CD1c-positive myeloid dendritic cell (primary cell): ENCODE measurements at regions not wholly inside any gene's neighbourhood (a gene's known extent, or its start where the extent isn't known, plus 50 kb on each side); places are given as distances from the start of the nearest gene placed in this dataset.
"Not testable (repeated sequence)": the region's sequence is repeated elsewhere in the genome, so short reads cannot be mapped to it uniquely, and the experiment has no call there.

Experiments used
- DNase-seq: peaks from one replicate; pipeline ENCODE4 v3.0.0-alpha.2; 2016; ENCODE audit errors: extremely low spot score

GRCh38 chr17:63293323-63294075 lies 152.6 kb downstream of the CYB561 start:
- DNase-seq: peak; percentile 61

GRCh38 chr17:63294776-63295175 lies 151.3 kb downstream of the CYB561 start:
- no peak for DNase-seq

GRCh38 chr17:63295288-63295687 lies 150.8 kb downstream of the CYB561 start:
- DNase-seq: no peak

GRCh38 chr17:63295839-63296590 lies 150.1 kb downstream of the CYB561 start:
- DNase-seq: no peak

GRCh38 chr17:63298916-63299315 lies 147.2 kb downstream of the CYB561 start:
- DNase-seq: not testable (repeated sequence)

GRCh38 chr17:63304704-63305261 lies 141.3 kb downstream of the CYB561 start:
- DNase-seq: no peak

GRCh38 chr17:63305857-63306256 lies 140.2 kb downstream of the CYB561 start:
- DNase-seq: no peak

- DNase-seq: no peak
Observed at GRCh38 chr17:63306855-63307254, 139.3 kb downstream of the CYB561 start.

GRCh38 chr17:63308272-63308671 lies 137.8 kb downstream of the CYB561 start:
- no peak for DNase-seq

- peak; percentile 51 for DNase-seq
Observed at GRCh38 chr17:63309021-63309420, 137.1 kb downstream of the CYB561 start.

GRCh38 chr17:63311416-63311937 lies 134.6 kb downstream of the CYB561 start:
- peak; percentile 66 for DNase-seq

GRCh38 chr17:63314761-63315160 lies 131.3 kb downstream of the CYB561 start:
- DNase-seq: no peak

- DNase-seq: no peak
Observed at GRCh38 chr17:63316100-63316499, 130.0 kb downstream of the CYB561 start.

- DNase-seq: no peak
Observed at GRCh38 chr17:63317166-63317840, 128.8 kb downstream of the CYB561 start.

GRCh38 chr17:63325808-63326207 lies 120.3 kb downstream of the CYB561 start:
- no peak for DNase-seq

GRCh38 chr17:63329876-63330275 lies 116.2 kb downstream of the CYB561 start:
- no peak for DNase-seq

- no peak for DNase-seq
Observed at GRCh38 chr17:63331301-63332061, 114.6 kb downstream of the CYB561 start.

GRCh38 chr17:63332286-63332685 lies 113.8 kb downstream of the CYB561 start:
- no peak for DNase-seq

GRCh38 chr17:63333869-63334268 lies 112.2 kb downstream of the CYB561 start:
- DNase-seq: no peak

GRCh38 chr17:63335831-63336230 lies 110.3 kb downstream of the CYB561 start:
- no peak for DNase-seq

GRCh38 chr17:63337579-63337978 lies 108.5 kb downstream of the CYB561 start:
- DNase-seq: no peak
